ENCODE measurements at regions not wholly inside any gene's neighbourhood (a gene's known extent, or its start where the extent isn't known, plus 50 kb on each side); places are given as distances from the start of the nearest gene placed in this dataset.

DNA sequence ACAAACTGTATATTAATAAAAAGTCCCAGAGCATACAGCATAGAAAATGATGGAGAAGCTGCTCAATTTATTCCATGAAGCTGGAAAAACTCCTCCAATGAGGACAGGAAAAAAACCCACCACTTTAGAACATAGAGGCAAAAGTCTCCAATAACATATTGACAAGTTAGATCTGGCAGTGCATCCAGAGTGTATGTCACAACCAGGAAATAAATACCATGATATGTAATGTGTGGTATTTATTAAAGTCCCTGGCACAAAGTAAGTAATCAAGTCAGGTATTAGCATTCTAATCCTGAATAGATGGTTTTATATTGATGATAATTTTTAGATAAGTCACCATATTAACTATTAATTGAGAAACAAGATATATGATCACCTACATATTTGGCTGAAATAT is 427.3 kb upstream of the HS6ST1 start:
- CTCF ChIA-PET (ENCODE audit: low intra/inter-chr PET ratio, low total read pairs): no interaction called here
- no peak overlapping the region for H3K4me2 ChIP-seq (ENCODE audit: low read depth, low read length)
- no peak overlapping the region for H3K4me3 ChIP-seq (replicated peaks in 1 of 3; ENCODE audit: insufficient read depth in 1 of 3, low read depth in 2 of 3, low read length in 3 of 3)
- H3K27ac ChIP-seq (ENCODE audit: extremely low read length, insufficient read depth, low read length): no peak overlapping the region
- no peaks in the 10 kb centered on the region for H3K79me2 ChIP-seq (ENCODE audit: insufficient read depth, low read length)
- no peak overlapping the region for H3K9ac ChIP-seq (ENCODE audit: insufficient read depth, low read depth, low read length)
- no peak for DNase-seq (ENCODE audit: low spot score)
- no peaks in the 10 kb centered on the region for H4K20me1 ChIP-seq (ENCODE audit: insufficient read depth, low read length)
- no peaks in the 10 kb centered on the region for H3K4me1 ChIP-seq (ENCODE audit: insufficient read depth, low read length)
- POLR2A ChIA-PET: no interaction called here
- intact Hi-C loops (cut with micrococcal nuclease; ENCODE audit: unreplicated experiment): no loop called here
- no peak for ATAC-seq
- no peak for TF ChIP-seq SIN3A (IDR thresholded peaks at IDR 0.05; ENCODE audit: borderline replicate concordance, low read depth, low read length)
- in situ Hi-C loops (cut with HindIII; ENCODE audit: extremely low pct_ligation_motif_present, low pct_unique_long_range_greater_than_20kb): loop anchor here (25.0 kb wide), 1 partner anchor 684 kb away; no protein-coding TSS in a partner anchor
- H3K27me3 ChIP-seq (ENCODE audit: control insufficient read depth in 1 of 2, insufficient read depth in 2 of 2, low read length in 2 of 2): peaks cover 3 to 36% of the 10 kb centered on the region in 2 experiments; a peak in 3 of 5 replicates
- BruUV-seq (replicated peaks): no TSS peak
- no peak for FAIRE-seq
- no peaks in the 10 kb centered on the region for H3K9me3 ChIP-seq (ENCODE audit: low read length)
- no peaks in the 10 kb centered on the region for H3K36me3 ChIP-seq (replicated peaks in 1 of 2; ENCODE audit: control insufficient read depth in 1 of 2, insufficient read depth in 2 of 2, low read length in 2 of 2)
- H2AFZ ChIP-seq (ENCODE audit: low read length): no peak overlapping the region

DNA sequence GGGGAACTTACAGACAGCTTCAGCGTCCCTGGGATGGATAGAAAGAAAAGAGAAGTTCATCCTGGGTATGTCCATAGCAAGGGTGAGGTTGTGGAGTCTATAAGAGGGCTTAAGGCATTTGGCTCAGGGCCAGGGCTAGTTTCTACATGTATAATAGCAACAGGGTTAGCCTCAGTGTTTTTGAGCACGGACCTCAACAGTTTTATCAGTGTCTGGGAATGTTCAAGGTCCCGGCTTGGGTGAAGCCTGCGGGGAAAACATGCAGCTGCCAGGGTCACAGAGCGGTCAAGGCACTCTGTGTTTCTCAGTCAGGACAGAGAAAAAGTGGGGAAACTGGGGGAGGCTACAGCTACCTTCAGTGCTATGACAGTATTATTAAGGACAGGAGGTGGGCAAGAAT is 427.7 kb upstream of the HS6ST1 start:
- no peaks in the 10 kb centered on the region for H3K4me1 ChIP-seq (ENCODE audit: insufficient read depth, low read length)
- ChIA-PET POLR2A (no interaction called here), CTCF (ENCODE audit: low intra/inter-chr PET ratio, low total read pairs) (no interaction called here)
- 5% methylated on average over 5 of the region's 5 CpGs for WGBS (ENCODE audit: low lambda C conversion rate)
- H3K36me3 ChIP-seq (replicated peaks in 1 of 2; ENCODE audit: control insufficient read depth in 1 of 2, insufficient read depth in 2 of 2, low read length in 2 of 2): no peaks in the 10 kb centered on the region
- TF ChIP-seq RARA (CRISPR knock-in tag; IDR thresholded peaks at IDR 0.05): peak; percentile 74
- TF ChIP-seq, protein P1, sequence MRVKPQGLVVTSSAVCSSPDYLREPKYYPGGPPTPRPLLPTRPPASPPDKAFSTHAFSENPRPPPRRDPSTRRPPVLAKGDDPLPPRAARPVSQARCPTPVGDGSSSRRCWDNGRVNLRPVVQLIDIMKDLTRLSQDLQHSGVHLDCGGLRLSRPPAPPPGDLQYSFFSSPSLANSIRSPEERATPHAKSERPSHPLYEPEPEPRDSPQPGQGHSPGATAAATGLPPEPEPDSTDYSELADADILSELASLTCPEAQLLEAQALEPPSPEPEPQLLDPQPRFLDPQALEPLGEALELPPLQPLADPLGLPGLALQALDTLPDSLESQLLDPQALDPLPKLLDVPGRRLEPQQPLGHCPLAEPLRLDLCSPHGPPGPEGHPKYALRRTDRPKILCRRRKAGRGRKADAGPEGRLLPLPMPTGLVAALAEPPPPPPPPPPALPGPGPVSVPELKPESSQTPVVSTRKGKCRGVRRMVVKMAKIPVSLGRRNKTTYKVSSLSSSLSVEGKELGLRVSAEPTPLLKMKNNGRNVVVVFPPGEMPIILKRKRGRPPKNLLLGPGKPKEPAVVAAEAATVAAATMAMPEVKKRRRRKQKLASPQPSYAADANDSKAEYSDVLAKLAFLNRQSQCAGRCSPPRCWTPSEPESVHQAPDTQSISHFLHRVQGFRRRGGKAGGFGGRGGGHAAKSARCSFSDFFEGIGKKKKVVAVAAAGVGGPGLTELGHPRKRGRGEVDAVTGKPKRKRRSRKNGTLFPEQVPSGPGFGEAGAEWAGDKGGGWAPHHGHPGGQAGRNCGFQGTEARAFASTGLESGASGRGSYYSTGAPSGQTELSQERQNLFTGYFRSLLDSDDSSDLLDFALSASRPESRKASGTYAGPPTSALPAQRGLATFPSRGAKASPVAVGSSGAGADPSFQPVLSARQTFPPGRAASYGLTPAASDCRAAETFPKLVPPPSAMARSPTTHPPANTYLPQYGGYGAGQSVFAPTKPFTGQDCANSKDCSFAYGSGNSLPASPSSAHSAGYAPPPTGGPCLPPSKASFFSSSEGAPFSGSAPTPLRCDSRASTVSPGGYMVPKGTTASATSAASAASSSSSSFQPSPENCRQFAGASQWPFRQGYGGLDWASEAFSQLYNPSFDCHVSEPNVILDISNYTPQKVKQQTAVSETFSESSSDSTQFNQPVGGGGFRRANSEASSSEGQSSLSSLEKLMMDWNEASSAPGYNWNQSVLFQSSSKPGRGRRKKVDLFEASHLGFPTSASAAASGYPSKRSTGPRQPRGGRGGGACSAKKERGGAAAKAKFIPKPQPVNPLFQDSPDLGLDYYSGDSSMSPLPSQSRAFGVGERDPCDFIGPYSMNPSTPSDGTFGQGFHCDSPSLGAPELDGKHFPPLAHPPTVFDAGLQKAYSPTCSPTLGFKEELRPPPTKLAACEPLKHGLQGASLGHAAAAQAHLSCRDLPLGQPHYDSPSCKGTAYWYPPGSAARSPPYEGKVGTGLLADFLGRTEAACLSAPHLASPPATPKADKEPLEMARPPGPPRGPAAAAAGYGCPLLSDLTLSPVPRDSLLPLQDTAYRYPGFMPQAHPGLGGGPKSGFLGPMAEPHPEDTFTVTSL (CRISPR knock-in tag; IDR thresholded peaks at IDR 0.05; ENCODE audit: borderline replicate concordance): no peak
- DNase-seq (ENCODE audit: low spot score) (peak; percentile 21), ATAC-seq (no peak), FAIRE-seq (no peak)
- no peak overlapping the region for H3K9ac ChIP-seq (ENCODE audit: insufficient read depth, low read depth, low read length)
- H3K4me2 ChIP-seq (ENCODE audit: low read depth, low read length): no peak overlapping the region
- BruUV-seq (replicated peaks): no TSS peak
- H3K27me3 ChIP-seq (ENCODE audit: control insufficient read depth in 1 of 2, insufficient read depth in 2 of 2, low read length in 2 of 2): peaks cover 3 to 38% of the 10 kb centered on the region in 2 experiments; a peak in 3 of 5 replicates
- no peak overlapping the region for H2AFZ ChIP-seq (ENCODE audit: low read length)
- H3K9me3 ChIP-seq (ENCODE audit: low read length): no peaks in the 10 kb centered on the region
- no peaks in the 10 kb centered on the region for H3K79me2 ChIP-seq (ENCODE audit: insufficient read depth, low read length)
- intact Hi-C loops (cut with micrococcal nuclease; ENCODE audit: unreplicated experiment) (no loop called here), in situ Hi-C loops (cut with HindIII; ENCODE audit: extremely low pct_ligation_motif_present, low pct_unique_long_range_greater_than_20kb) (loop anchor here (25.0 kb wide), 1 partner anchor 684 kb away; no protein-coding TSS in a partner anchor)
- no peaks in the 10 kb centered on the region for H4K20me1 ChIP-seq (ENCODE audit: insufficient read depth, low read length)
- H3K27ac ChIP-seq (ENCODE audit: extremely low read length, insufficient read depth, low read length): no peak overlapping the region
- no peak overlapping the region for H3K4me3 ChIP-seq (replicated peaks in 1 of 3; ENCODE audit: insufficient read depth in 1 of 3, low read depth in 2 of 3, low read length in 3 of 3)
